B cell (primary cell): ENCODE measurements at regions not wholly inside any gene's neighbourhood (a gene's known extent, or its start where the extent isn't known, plus 50 kb on each side); places are given as distances from the start of the nearest gene placed in this dataset.
"Not testable (repeated sequence)": the region's sequence is repeated elsewhere in the genome, so short reads cannot be mapped to it uniquely, and the experiment has no call there.

ENCODE experiments used
- ATAC-seq: fragments of 200-7000 bp; cut with Tn5 transposase; one replicate; pipeline ENCODE4 v1.10.0; 2021; ENCODE audit warnings: low read depth, mild to moderate bottlenecking, moderate number of reproducible peaks, moderate library complexity
- CTCF ChIA-PET: fragments of 350-600 bp; sonication (Branson Sonifier 250); formaldehyde crosslinking; loops from one replicate; lab custom pipeline; 2021; ENCODE audit warnings: antibody characterized with exemption, inconsistent platforms; lab: Charles Lee
- POLR2A ChIA-PET: fragments of 350-600 bp; sonication (Branson Sonifier 250); formaldehyde crosslinking; loops from one replicate; lab custom pipeline; 2021; ENCODE audit warnings: antibody characterized with exemption; lab: Charles Lee
- DNase-seq: peaks from one replicate; pipeline ENCODE4 v3.0.0; 2013
- H2AFZ ChIP-seq: 2 replicates; pipeline ENCODE4 v1.6.1; 2012; ENCODE audit warnings: mild to moderate bottlenecking, low read depth, low read length; ENCODE audit not compliant: insufficient read depth, poor library complexity, severe bottlenecking
- H3K27ac ChIP-seq, 2 donors: 1 replicate in 1 of 2; 2 replicates in 1 of 2; pipeline ENCODE4 v1.5.1; 2012 to 2013; ENCODE audit warnings: low read length in 2 of 2, mild to moderate bottlenecking in 2 of 2, moderate library complexity in 1 of 2
- H3K27me3 ChIP-seq, 4 experiments: fragments of 200-600 bp in 1 of 4; sonication (generic) in 1 of 4; replicated peaks in 1 of 4; 1 replicate in 2 of 4; 2 replicates in 2 of 4; pipeline versions ENCODE4 v1.6.1 to v1.7.0; 2013 to 2016; ENCODE audit warnings: low read length in 3 of 4, mild to moderate bottlenecking in 2 of 4, mixed read lengths in 1 of 4, moderate library complexity in 1 of 4; ENCODE audit not compliant: insufficient read depth in 4 of 4, control insufficient read depth in 3 of 4; ENCODE audit errors: control extremely low read depth in 1 of 4
- H3K36me3 ChIP-seq, 2 experiments: replicated peaks in 1 of 2; 1 replicate in 1 of 2; 2 replicates in 1 of 2; pipeline versions ENCODE4 v1.6.1 to v1.7.1; 2013; ENCODE audit warnings: low read length in 1 of 2; ENCODE audit not compliant: insufficient read depth in 2 of 2, control insufficient read depth in 1 of 2; ENCODE audit errors: control extremely low read depth in 1 of 2, extremely low read depth in 1 of 2
- H3K4me1 ChIP-seq, 2 donors: fragments of 200-600 bp in 1 of 2; sonication (generic) in 1 of 2; 1 replicate in 1 of 2; 2 replicates in 1 of 2; pipeline versions ENCODE4 v1.5.1 to v1.6.1; 2013 to 2017; ENCODE audit warnings: low read length in 2 of 2; ENCODE audit not compliant: control insufficient read depth in 2 of 2, insufficient read depth in 2 of 2
- H3K4me2 ChIP-seq: replicated peaks from 2 replicates; pipeline ENCODE3; 2012; ENCODE audit warnings: mild to moderate bottlenecking, low read depth, low read length; ENCODE audit not compliant: poor library complexity, severe bottlenecking
- H3K4me3 ChIP-seq, 5 experiments: fragments of 200-600 bp in 1 of 5; sonication (generic) in 1 of 5; 1 replicate in 3 of 5; 2 replicates in 2 of 5; pipeline versions ENCODE4 v1.5.1 to v1.7.0; 2011 to 2016; ENCODE audit warnings: low read length in 4 of 5, mild to moderate bottlenecking in 4 of 5, low read depth in 2 of 5, control low read depth in 1 of 5, moderate library complexity in 1 of 5; ENCODE audit not compliant: insufficient read depth in 1 of 5; ENCODE audit errors: control extremely low read depth in 1 of 5, extremely low read depth in 1 of 5
- H3K79me2 ChIP-seq: fragments of 200-600 bp; sonication (generic); one replicate; pipeline ENCODE4 v1.6.0; 2016; ENCODE audit warnings: low read length; ENCODE audit not compliant: control insufficient read depth, insufficient read depth
- H3K9ac ChIP-seq: fragments of 200-600 bp; sonication (generic); 2 replicates; pipeline ENCODE4 v1.6.1; 2017; ENCODE audit warnings: mild to moderate bottlenecking, low read length, moderate library complexity
- H3K9me3 ChIP-seq, 3 donors: one replicate each; pipeline versions ENCODE4 v1.6.1 to v1.7.1; 2013; ENCODE audit warnings: low read length in 2 of 3; ENCODE audit not compliant: control insufficient read depth in 2 of 3, insufficient read depth in 1 of 3; ENCODE audit errors: control extremely low read depth in 1 of 3
- H4K20me1 ChIP-seq: 2 replicates; pipeline ENCODE4 v1.6.0; 2012; ENCODE audit warnings: mild to moderate bottlenecking, low read length; ENCODE audit not compliant: insufficient read depth, control insufficient read depth, poor library complexity, severe bottlenecking
- H3K27ac Mint-ChIP-seq: one replicate; pipeline ENCODE4 v1.8.0; 2021; ENCODE audit warnings: mixed read lengths
- H3K27me3 Mint-ChIP-seq: one replicate; pipeline ENCODE4 v1.8.0; 2021; ENCODE audit warnings: mixed read lengths
- H3K4me1 Mint-ChIP-seq: one replicate; pipeline ENCODE4 v1.8.0; 2021; ENCODE audit warnings: mixed read lengths
- H3K4me3 Mint-ChIP-seq: one replicate; pipeline ENCODE4 v1.8.0; 2021; ENCODE audit warnings: mixed read lengths
- H3K9me3 Mint-ChIP-seq: one replicate; pipeline ENCODE4 v1.8.0; 2022; ENCODE audit warnings: mixed read lengths; ENCODE audit not compliant: insufficient read depth
- WGBS: methylation state at CpG from one replicate; pipeline ENCODE4 v1.1.5; 2013; ENCODE audit warnings: missing lambda C conversion rate; ENCODE audit not compliant: insufficient coverage; 5-methylcytosine and 5-hydroxymethylcytosine counted together
- intact Hi-C: fragments of 100-400 bp; cut with micrococcal nuclease; formaldehyde crosslinking; loops from one replicate; pipeline ENCODE4 v1.10.0; 2022

DNA sequence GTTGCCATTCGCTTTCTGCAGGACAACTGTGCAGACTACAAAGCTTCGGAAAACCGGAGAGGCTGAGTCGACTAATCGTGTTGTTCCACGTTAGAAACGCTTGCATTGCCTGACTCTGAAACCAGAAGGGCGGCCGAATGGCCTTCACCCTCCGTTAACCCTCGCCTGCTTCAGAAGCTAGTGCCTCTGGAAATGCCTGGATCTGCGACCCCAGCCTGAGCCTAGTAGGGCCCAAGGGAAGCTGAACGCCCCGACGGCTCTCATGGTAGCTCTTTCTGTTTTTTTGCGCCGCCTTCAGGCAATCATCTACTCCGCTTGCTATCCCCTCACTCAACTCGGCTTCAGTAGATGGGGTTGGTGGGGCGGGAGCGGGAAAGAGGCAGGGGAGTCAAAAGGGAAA lies 117.3 kb downstream of the PPIAL4A start:
- not testable (repeated sequence) for ATAC-seq, H3K9me3 Mint-ChIP-seq
- H3K4me1 Mint-ChIP-seq: peaks cover 14% of the 10 kb centered on the region

GRCh38 chr1:121007755-121008154 lies 118.2 kb downstream of the PPIAL4A start:
- peak; percentile 7 for DNase-seq

More for the DNA sequence above, 117.3 kb downstream of the PPIAL4A start:
- DNase-seq: peak; percentile 3
- H3K27ac ChIP-seq, H3K9ac ChIP-seq, H3K27me3 Mint-ChIP-seq, H3K4me3 ChIP-seq, CTCF ChIA-PET, H3K27ac Mint-ChIP-seq, intact Hi-C loops, H3K36me3 ChIP-seq, H2AFZ ChIP-seq, H3K9me3 ChIP-seq, H3K4me2 ChIP-seq, POLR2A ChIA-PET, H4K20me1 ChIP-seq, H3K4me1 ChIP-seq, H3K79me2 ChIP-seq: not testable (repeated sequence)
- peak overlapping the region; percentile 39 for H3K4me3 Mint-ChIP-seq
- peaks cover 0 to 19% (median 1%) of the 10 kb centered on the region in 4 experiments for H3K27me3 ChIP-seq
- 78% methylated on average over 11 of the region's 21 CpGs for WGBS

GRCh38 chr1:121008512-121009215 lies 119.1 kb downstream of the PPIAL4A start:
- CTCF ChIA-PET, H3K79me2 ChIP-seq, H3K9me3 Mint-ChIP-seq, POLR2A ChIA-PET, H3K4me2 ChIP-seq, H3K27ac ChIP-seq, H3K9me3 ChIP-seq, intact Hi-C loops, H3K36me3 ChIP-seq, H3K27me3 Mint-ChIP-seq, H3K4me1 ChIP-seq, H4K20me1 ChIP-seq, H3K27ac Mint-ChIP-seq: not testable (repeated sequence)
- DNase-seq (peak; percentile 30), ATAC-seq (peak; percentile 17)
- H3K4me3 Mint-ChIP-seq: peak overlapping the region; percentile 90
- Histone ChIP-seq H2AFZ (peak overlapping the region; percentile 51), H3K9ac (peak overlapping the region; percentile 50), H3K27me3 (peaks cover 0 to 19% (median 1%) of the 10 kb centered on the region in 4 experiments), H3K4me3 (peak overlapping the region in 3 of 5 experiments; percentile 23 to 49 (median 28))
- WGBS: 11% methylated on average over 16 of the region's 46 CpGs
- H3K4me1 Mint-ChIP-seq: peaks cover 14% of the 10 kb centered on the region

More at GRCh38 chr1:121007755-121008154, 118.2 kb downstream of the PPIAL4A start:
- H3K9me3 ChIP-seq, H3K9me3 Mint-ChIP-seq, H3K27ac ChIP-seq, H3K4me1 ChIP-seq, H3K27me3 Mint-ChIP-seq, H3K79me2 ChIP-seq, H3K9ac ChIP-seq, intact Hi-C loops, H3K36me3 ChIP-seq, H3K4me2 ChIP-seq, H4K20me1 ChIP-seq, ATAC-seq, H3K27ac Mint-ChIP-seq, H3K4me3 ChIP-seq, CTCF ChIA-PET, POLR2A ChIA-PET, H2AFZ ChIP-seq: not testable (repeated sequence)
- WGBS: 20% methylated on average over 3 of the region's 10 CpGs
- H3K27me3 ChIP-seq: peaks cover 0 to 19% (median 1%) of the 10 kb centered on the region in 4 experiments
- Mint-ChIP-seq H3K4me3 (peak overlapping the region; percentile 90), H3K4me1 (peaks cover 14% of the 10 kb centered on the region)
